NCI-H748 treated with DMSO at 0.1 percent for 48 hours (cell line): ENCODE measurements at regions not wholly inside any gene's neighbourhood (a gene's known extent, or its start where the extent isn't known, plus 50 kb on each side); places are given as distances from the start of the nearest gene placed in this dataset.

ENCODE experiments used
- DNase-seq: peaks from one replicate; lab custom pipeline; 2025; lab: John Stamatoyannopoulos, UW

- no peak for DNase-seq
Measured at GRCh38 chr2:22991844-22992243, 393.1 kb upstream of the KLHL29 start.

GRCh38 chr2:22992441-22992840, 392.5 kb upstream of the KLHL29 start:
- no peak for DNase-seq

- DNase-seq: no peak
Measured at GRCh38 chr2:22993250-22993649, 391.7 kb upstream of the KLHL29 start.

GRCh38 chr2:22995576-22995975, 389.4 kb upstream of the KLHL29 start:
- DNase-seq: no peak

- no peak for DNase-seq
Measured at GRCh38 chr2:22996911-22997310, 388.1 kb upstream of the KLHL29 start.

- DNase-seq: no peak
Measured at GRCh38 chr2:22998359-22998758, 386.6 kb upstream of the KLHL29 start.

- no peak for DNase-seq
Measured at GRCh38 chr2:22999951-23000350, 385.0 kb upstream of the KLHL29 start.

GRCh38 chr2:23002234-23002633, 382.7 kb upstream of the KLHL29 start:
- DNase-seq: no peak

GRCh38 chr2:23005469-23005868, 379.5 kb upstream of the KLHL29 start:
- DNase-seq: no peak

GRCh38 chr2:23007631-23008235, 377.2 kb upstream of the KLHL29 start:
- no peak for DNase-seq

- no peak for DNase-seq
Measured at GRCh38 chr2:23008440-23008839, 376.5 kb upstream of the KLHL29 start.

GRCh38 chr2:23008951-23009350, 376.0 kb upstream of the KLHL29 start:
- DNase-seq: no peak

GRCh38 chr2:23009545-23010149, 375.3 kb upstream of the KLHL29 start:
- no peak for DNase-seq

- no peak for DNase-seq
Measured at GRCh38 chr2:23012499-23012898, 372.5 kb upstream of the KLHL29 start.

GRCh38 chr2:23015651-23016200, 369.3 kb upstream of the KLHL29 start:
- no peak for DNase-seq

- DNase-seq: no peak
Measured at GRCh38 chr2:23019476-23019875, 365.5 kb upstream of the KLHL29 start.

GRCh38 chr2:23020659-23021058, 364.3 kb upstream of the KLHL29 start:
- no peak for DNase-seq

- DNase-seq: no peak
Measured at GRCh38 chr2:23021311-23022120, 363.5 kb upstream of the KLHL29 start.

GRCh38 chr2:23023722-23024121, 361.3 kb upstream of the KLHL29 start:
- DNase-seq: no peak

- no peak for DNase-seq
Measured at GRCh38 chr2:23026671-23027070, 358.3 kb upstream of the KLHL29 start.

GRCh38 chr2:23027396-23027795, 357.6 kb upstream of the KLHL29 start:
- no peak for DNase-seq

- DNase-seq: no peak
Measured at GRCh38 chr2:23028106-23028505, 356.9 kb upstream of the KLHL29 start.

GRCh38 chr2:23029111-23029510, 355.9 kb upstream of the KLHL29 start:
- no peak for DNase-seq
